Right cardiac atrium (tissue), 5 donors: ENCODE measurements at regions not wholly inside any gene's neighbourhood (a gene's known extent, or its start where the extent isn't known, plus 50 kb on each side); places are given as distances from the start of the nearest gene placed in this dataset.

Experiments
- ATAC-seq, 2 donors: fragments of 200-7000 bp; cut with Tn5 transposase; one replicate each; pipeline versions ENCODE4 v1.8.0 to v1.9.1; 2020; ENCODE audit warnings: moderate library complexity in 2 of 2, mild to moderate bottlenecking in 1 of 2
- DNase-seq, 3 donors: peaks; one replicate each; pipeline ENCODE4 v3.0.0-alpha.2; 2020
- H3K27ac ChIP-seq: one replicate; pipeline ENCODE4 v1.5.1; 2013; ENCODE audit warnings: mild to moderate bottlenecking, low read length, control low read depth, moderate library complexity
- H3K27me3 ChIP-seq: one replicate; pipeline ENCODE4 v1.6.1; 2013; ENCODE audit not compliant: control insufficient read depth, insufficient read depth
- H3K4me1 ChIP-seq: one replicate; pipeline ENCODE4 v1.6.1; 2013; ENCODE audit warnings: low read length; ENCODE audit not compliant: control insufficient read depth, insufficient read depth
- H3K4me3 ChIP-seq: one replicate; pipeline ENCODE4 v1.5.1; 2013; ENCODE audit warnings: low read length, control low read depth
- H3K9me3 ChIP-seq: one replicate; pipeline ENCODE4 v1.6.1; 2013; ENCODE audit warnings: low read length; ENCODE audit not compliant: control insufficient read depth
- WGBS: extraction: QIAGEN DNeasy Blood & Tissue Kit; methylation state at CpG from one replicate; pipeline ENCODE4 v1.1.7; 2013; 5-methylcytosine and 5-hydroxymethylcytosine counted together
- intact Hi-C, 4 donors: fragments of 100-400 bp; cut with DNase I; formaldehyde crosslinking; loops; one replicate each; pipeline versions ENCODE4 v1.11.0 to v1.14.0; 2022 to 2023
- donor health status: healthy with polysubstance abuse.
- donor health status: DM: no; HTN: yes; CAD: no.
- donor health status: DM: no; HTN: no; CAD: no.
- donor health status: DM: no; HTN: yes; CAD: no; lungs with severe emphysema.
- donor health status: DM: yes; HTN: yes; CAD: no.

GRCh38 chr15:95261546-95261945 lies 1030.2 kb downstream of the MCTP2 start:
- ATAC-seq = no peak
- no peak for DNase-seq
- Histone ChIP-seq H3K4me3 (no peak overlapping the region), H3K9me3 (no peaks in the 10 kb centered on the region), H3K27ac (no peak overlapping the region), H3K4me1 (peaks cover 10% of the 10 kb centered on the region), H3K27me3 (no peaks in the 10 kb centered on the region)
- WGBS = 69% methylated on average over 3 of the region's 3 CpGs
- intact Hi-C loops = loop anchor here in 1 of 4 donors (10.0 kb wide), 1 partner anchor 193 kb away; no protein-coding TSS in a partner anchor

GRCh38 chr15:95261968-95262367 lies 1030.6 kb downstream of the MCTP2 start:
- Histone ChIP-seq H3K4me3 (no peak overlapping the region), H3K4me1 (peaks cover 11% of the 10 kb centered on the region), H3K9me3 (no peaks in the 10 kb centered on the region), H3K27ac (no peak overlapping the region), H3K27me3 (no peaks in the 10 kb centered on the region)
- WGBS = 59% methylated on average over 6 of the region's 6 CpGs
- intact Hi-C loops = loop anchor here in 1 of 4 donors (10.0 kb wide), 1 partner anchor 193 kb away; no protein-coding TSS in a partner anchor
- no peak for DNase-seq
- no peak for ATAC-seq

DNA sequence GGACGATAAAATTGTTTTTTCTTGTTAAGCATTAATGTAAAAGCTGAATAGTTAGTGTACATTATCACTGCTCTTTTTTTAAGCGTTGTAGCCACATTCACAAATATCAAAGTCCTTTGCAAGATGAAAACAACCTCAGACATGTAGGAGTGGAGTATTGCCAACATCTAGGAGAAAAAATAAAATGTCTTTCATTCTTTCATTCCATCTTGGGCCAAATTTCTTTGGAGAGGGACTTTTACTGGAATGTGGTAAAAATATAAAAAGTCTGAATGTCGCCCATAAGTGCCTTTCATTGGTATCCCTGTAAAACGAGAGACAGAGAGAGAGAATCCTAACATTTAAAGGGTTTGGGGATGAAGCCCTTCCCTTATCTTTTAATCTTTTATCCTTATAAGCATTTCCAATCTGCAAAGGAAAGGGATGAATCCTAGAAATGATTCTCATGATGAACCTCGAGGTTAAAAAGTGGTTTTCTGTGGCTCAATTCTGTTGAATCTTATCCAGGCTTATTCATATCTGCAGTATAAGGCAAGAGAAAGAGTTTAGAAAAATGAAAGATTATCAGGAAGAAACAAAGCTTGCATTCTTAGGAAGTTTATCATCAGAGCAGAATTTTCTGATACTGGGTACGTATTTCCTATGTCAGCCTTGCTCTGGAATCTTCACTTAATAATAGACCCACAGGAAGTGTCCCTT lies 1031.7 kb downstream of the MCTP2 start:
- ATAC-seq (no peak), DNase-seq (no peak)
- H3K27me3 ChIP-seq = no peaks in the 10 kb centered on the region
- H3K27ac ChIP-seq = no peak overlapping the region
- H3K4me1 ChIP-seq = peaks cover 13% of the 10 kb centered on the region
- H3K9me3 ChIP-seq = no peaks in the 10 kb centered on the region
- 45% methylated on average over 6 of the region's 6 CpGs for WGBS
- intact Hi-C loops = loop anchor here in 1 of 4 donors (10.0 kb wide), 1 partner anchor 192 kb away; no protein-coding TSS in a partner anchor
- H3K4me3 ChIP-seq = no peak overlapping the region

DNA sequence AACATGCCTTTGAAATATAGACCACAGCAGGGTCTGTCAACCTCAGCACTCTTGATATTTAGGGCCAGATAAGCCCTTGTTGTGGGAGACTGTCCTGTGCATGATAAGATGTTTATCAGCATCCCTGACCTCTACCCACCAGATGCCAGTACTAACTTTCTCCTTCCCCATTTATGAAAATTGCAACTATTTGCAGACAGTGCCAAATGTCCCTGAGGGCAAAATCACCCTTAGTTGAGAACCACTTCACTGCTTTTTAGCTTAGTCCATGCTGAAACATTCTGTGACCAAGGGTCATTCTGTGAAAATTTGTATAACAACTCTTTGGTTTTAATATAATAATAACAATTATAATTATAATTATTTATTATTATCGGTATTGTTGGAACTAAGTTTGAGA lies 1032.4 kb downstream of the MCTP2 start:
- H3K4me1 ChIP-seq = peaks cover 13% of the 10 kb centered on the region
- ATAC-seq = no peak
- H3K27ac ChIP-seq = peak overlapping the region; percentile 52
- H3K9me3 ChIP-seq = no peaks in the 10 kb centered on the region
- no peak for DNase-seq
- H3K4me3 ChIP-seq = no peak overlapping the region
- intact Hi-C loops = loop anchor here in 1 of 4 donors (10.0 kb wide), 1 partner anchor 191 kb away; no protein-coding TSS in a partner anchor
- no peaks in the 10 kb centered on the region for H3K27me3 ChIP-seq
- WGBS = 93% methylated on average over 1 of the region's 1 CpG

- DNase-seq = no peak
- intact Hi-C loops = loop anchor here in 1 of 4 donors (10.0 kb wide), 1 partner anchor 189 kb away; no protein-coding TSS in a partner anchor
- H3K4me3 ChIP-seq = no peak overlapping the region
- peaks cover 8% of the 10 kb centered on the region for H3K4me1 ChIP-seq
- H3K9me3 ChIP-seq = no peaks in the 10 kb centered on the region
- ATAC-seq = no peak
- H3K27me3 ChIP-seq = no peaks in the 10 kb centered on the region
- peak overlapping the region; percentile 52 for H3K27ac ChIP-seq
- WGBS = 77% methylated on average over 3 of the region's 3 CpGs
Observed at GRCh38 chr15:95265419-95265997, 1034.1 kb downstream of the MCTP2 start.

GRCh38 chr15:95266451-95267061 lies 1035.2 kb downstream of the MCTP2 start:
- DNase-seq (peak in 1 of 3 donors; percentile 67), ATAC-seq (peak; percentile 67 to 76)
- no peaks in the 10 kb centered on the region for H3K9me3 ChIP-seq
- no peaks in the 10 kb centered on the region for H3K27me3 ChIP-seq
- no peak overlapping the region for H3K4me3 ChIP-seq
- H3K4me1 ChIP-seq = peaks cover 8% of the 10 kb centered on the region
- peak overlapping the region; percentile 30 for H3K27ac ChIP-seq
- intact Hi-C loops = loop anchor here in 1 of 4 donors (10.0 kb wide), 1 partner anchor 188 kb away; no protein-coding TSS in a partner anchor
- WGBS = 38% methylated on average over 7 of the region's 7 CpGs

DNA sequence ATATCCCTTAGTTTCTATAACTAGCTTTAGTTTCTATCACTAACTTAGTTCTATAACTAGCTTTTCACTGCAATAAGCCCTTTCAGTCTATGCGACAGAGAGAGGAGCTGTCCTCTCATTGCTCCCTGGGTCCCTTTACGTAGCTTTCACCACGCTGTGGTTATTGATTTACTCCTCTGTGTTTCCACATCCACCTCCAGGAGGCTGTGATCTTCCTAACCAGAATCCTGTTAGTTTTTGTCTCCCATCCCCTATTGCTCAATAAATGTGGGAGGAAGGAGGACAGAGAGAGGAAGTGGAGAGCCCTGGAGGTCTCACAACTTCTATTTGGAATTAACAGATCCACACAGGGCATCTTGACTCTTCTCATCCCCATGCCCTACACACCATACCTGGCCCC lies 1036.1 kb downstream of the MCTP2 start:
- H3K9me3 ChIP-seq = no peaks in the 10 kb centered on the region
- H3K27ac ChIP-seq = no peak overlapping the region
- no peak overlapping the region for H3K4me3 ChIP-seq
- no peak for DNase-seq
- intact Hi-C loops = loop anchor here in 1 of 4 donors (10.0 kb wide), 1 partner anchor 187 kb away; no protein-coding TSS in a partner anchor
- ATAC-seq = no peak
- 88% methylated on average over 3 of the region's 3 CpGs for whole genome bisulfite sequencing
- H3K27me3 ChIP-seq = no peaks in the 10 kb centered on the region
- H3K4me1 ChIP-seq = peaks cover 7% of the 10 kb centered on the region

DNA sequence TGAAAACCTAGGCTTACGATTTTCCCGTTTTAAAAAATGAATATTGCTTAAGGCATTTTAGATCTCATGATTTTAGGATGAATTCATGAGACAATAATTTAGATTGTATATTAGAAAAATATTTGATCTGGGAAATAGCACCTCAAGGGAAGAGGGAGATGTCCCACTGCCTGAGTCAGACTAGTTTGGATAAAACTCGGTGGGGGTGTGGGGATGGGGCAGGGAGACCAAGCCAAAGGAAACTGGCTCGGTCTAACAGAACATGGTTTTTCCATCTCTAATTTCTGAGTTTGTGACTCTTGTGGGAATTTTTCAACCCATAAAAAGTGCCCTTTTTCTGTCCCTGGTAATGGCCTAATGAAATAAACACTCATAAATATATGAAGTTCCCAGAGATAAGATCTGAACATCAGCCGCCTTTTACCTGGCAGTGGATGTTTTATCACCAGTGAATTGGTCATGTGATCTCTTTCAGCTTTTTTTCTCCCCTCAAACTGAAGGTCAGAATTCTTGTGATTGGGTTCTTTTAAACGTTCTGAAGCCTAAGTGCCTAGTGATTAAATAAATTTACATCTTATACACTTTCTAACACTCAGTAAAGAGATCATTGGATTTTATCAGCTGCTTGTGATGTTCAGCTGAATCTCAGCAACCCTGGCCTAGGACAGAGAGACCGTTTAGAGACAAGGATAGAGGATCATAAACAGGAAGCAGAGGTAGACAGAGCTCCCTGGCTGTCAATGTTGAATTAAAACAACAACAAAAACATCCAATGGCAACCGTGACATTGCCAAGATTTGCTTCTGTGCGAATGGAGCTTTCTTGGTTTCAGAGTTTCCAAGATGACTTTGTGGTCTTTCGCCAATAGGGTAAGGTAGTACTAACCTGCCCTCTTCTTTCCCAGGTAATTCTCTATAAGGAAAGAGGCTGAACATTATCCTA lies 1038.2 kb downstream of the MCTP2 start:
- Histone ChIP-seq H3K27me3 (no peaks in the 10 kb centered on the region), H3K4me1 (peaks cover 5% of the 10 kb centered on the region), H3K27ac (peak overlapping the region; percentile 2), H3K9me3 (no peaks in the 10 kb centered on the region), H3K4me3 (no peak overlapping the region)
- 56% methylated on average over 10 of the region's 10 CpGs for WGBS
- intact Hi-C loops = loop anchor here in 1 of 4 donors (10.0 kb wide), 1 partner anchor 185 kb away; no protein-coding TSS in a partner anchor
- ATAC-seq (no peak), DNase-seq (no peak)

GRCh38 chr15:95274101-95274500 lies 1042.7 kb downstream of the MCTP2 start:
- WGBS = 61% methylated on average over 4 of the region's 4 CpGs

GRCh38 chr15:95277266-95277665 lies 1045.9 kb downstream of the MCTP2 start:
- H3K27ac ChIP-seq = no peak overlapping the region
- DNase-seq = no peak
- H3K9me3 ChIP-seq = no peaks in the 10 kb centered on the region
- H3K4me3 ChIP-seq = no peak overlapping the region
- intact Hi-C loops = no loop called here
- 77% methylated on average over 3 of the region's 3 CpGs for WGBS
- H3K4me1 ChIP-seq = no peaks in the 10 kb centered on the region
- no peaks in the 10 kb centered on the region for H3K27me3 ChIP-seq
- ATAC-seq = no peak

More at GRCh38 chr15:95274101-95274500, 1042.7 kb downstream of the MCTP2 start:
- DNase-seq (no peak), ATAC-seq (no peak)
- no peak overlapping the region for H3K4me3 ChIP-seq
- no peak overlapping the region for H3K27ac ChIP-seq
- no peaks in the 10 kb centered on the region for H3K9me3 ChIP-seq
- intact Hi-C loops = no loop called here
- H3K4me1 ChIP-seq = no peaks in the 10 kb centered on the region
- no peaks in the 10 kb centered on the region for H3K27me3 ChIP-seq
